GM12878 (cell line): ENCODE measurements at regions not wholly inside any gene's neighbourhood (a gene's known extent, or its start where the extent isn't known, plus 50 kb on each side); places are given as distances from the start of the nearest gene placed in this dataset.

Experiments
- ATAC-seq: fragments of 200-7000 bp; cut with Tn5 transposase; 3 replicates; pipeline ENCODE4 v1.9.1; 2020; ENCODE audit warnings: mild to moderate bottlenecking, moderate library complexity
- BruUV-seq: library from RNA; stranded (reverse); fragments of 400-500 nt; replicated peaks from 2 replicates; lab custom pipeline; 2021; lab: Mats Ljungman, UMichigan
- CTCF ChIA-PET: fragments of 300-600 bp; sonication (Branson Sonifier 250); formaldehyde crosslinking; extraction: SDS; loops from one replicate; lab custom pipeline; 2021; ENCODE audit warnings: inconsistent platforms; lab: Yijun Ruan, JAX
- POLR2A ChIA-PET: fragments of 350-600 bp; formaldehyde crosslinking; extraction: SDS; loops from one replicate; lab custom pipeline; 2021; ENCODE audit warnings: inconsistent platforms; lab: Charles Lee
- RAD21 ChIA-PET: fragments of 300-600 bp; sonication (Branson Sonifier 250); formaldehyde crosslinking; loops from one replicate; lab custom pipeline; 2023; ENCODE audit warnings: antibody characterized with exemption; ENCODE audit not compliant: unreplicated experiment; lab: Charles Lee
- SMC1A ChIA-PET: fragments of 300-600 bp; sonication (Branson Sonifier 250); formaldehyde crosslinking; loops from one replicate; lab custom pipeline; 2023; ENCODE audit not compliant: unreplicated experiment, uncharacterized antibody; lab: Charles Lee
- DNase-seq: peaks from one replicate; pipeline ENCODE4 v3.0.0-alpha.2; 2011; ENCODE audit warnings: low read depth, low spot score
- FAIRE-seq: peaks from 3 replicates; lab custom pipeline; 2011; peaks lifted over from hg19 to GRCh38; lab: Jason Lieb, UNC
- H2AFZ ChIP-seq: 2 replicates; pipeline ENCODE4 v1.6.0; 2011; ENCODE audit warnings: low read depth, low read length, control low read depth; ENCODE audit not compliant: control insufficient read depth
- H3K27ac ChIP-seq: 2 replicates; pipeline ENCODE4 v1.5.1; 2011; ENCODE audit warnings: control low read depth; ENCODE audit not compliant: control insufficient read depth, insufficient read depth
- H3K27me3 ChIP-seq, 2 experiments: replicated peaks in 1 of 2; 2 replicates each; pipeline versions ENCODE4 v1.6.0 to v1.6.1; 2011; ENCODE audit warnings: low read length in 1 of 2; ENCODE audit not compliant: control insufficient read depth in 2 of 2, insufficient read depth in 2 of 2
- H3K36me3 ChIP-seq, 2 experiments: 2 replicates each; pipeline ENCODE4 v1.5.1; 2011; ENCODE audit warnings: low read length in 1 of 2; ENCODE audit not compliant: control insufficient read depth in 2 of 2, insufficient read depth in 2 of 2
- H3K4me1 ChIP-seq: 2 replicates; pipeline ENCODE4 v1.6.1; 2011; ENCODE audit warnings: mild to moderate bottlenecking, low read length, moderate library complexity, mixed read lengths; ENCODE audit not compliant: control insufficient read depth, insufficient read depth
- H3K4me2 ChIP-seq: 2 replicates; pipeline ENCODE4 v1.6.0; 2011; ENCODE audit warnings: control low read depth; ENCODE audit not compliant: control insufficient read depth, insufficient read depth
- H3K4me3 ChIP-seq: fragments of 200-600 bp; sonication (generic); 2 replicates; pipeline ENCODE4 v1.5.1; 2016
- H3K79me2 ChIP-seq: 2 replicates; pipeline ENCODE4 v1.6.0; 2011; ENCODE audit warnings: low read length; ENCODE audit not compliant: control insufficient read depth, insufficient read depth
- H3K9ac ChIP-seq: 2 replicates; pipeline ENCODE4 v1.8.0; 2011; ENCODE audit warnings: low read length, control low read depth, mixed read lengths; ENCODE audit not compliant: control insufficient read depth, insufficient read depth
- H3K9me3 ChIP-seq: replicated peaks from 3 replicates; pipeline ENCODE4 v1.5.1; 2011; ENCODE audit warnings: mild to moderate bottlenecking, low read length; ENCODE audit not compliant: control insufficient read depth, insufficient read depth
- H4K20me1 ChIP-seq: 2 replicates; pipeline ENCODE4 v1.6.0; 2011; ENCODE audit not compliant: control insufficient read depth, insufficient read depth
- MXI1 ChIP-seq: fragments of 150-350 bp; IDR thresholded peaks from 2 replicates; pipeline ENCODE4 v1.6.1; 2011; ENCODE audit warnings: low read depth, mild to moderate bottlenecking, inconsistent platforms, low read length, improper control_type of control experiment
- NBN ChIP-seq: fragments of 450-650 bp; IDR thresholded peaks from 2 replicates; pipeline ENCODE4 v1.6.1; 2016
- NFIC ChIP-seq: IDR thresholded peaks from 2 replicates; pipeline ENCODE4 v1.6.1; 2012; ENCODE audit warnings: low read depth, mild to moderate bottlenecking, inconsistent platforms, low read length, moderate library complexity
- PAX8 ChIP-seq: fragments of 450-650 bp; IDR thresholded peaks from 2 replicates; pipeline ENCODE4 v1.6.1; 2017; ENCODE audit warnings: mild to moderate bottlenecking, moderate library complexity
- POLR2A ChIP-seq: IDR thresholded peaks from 2 replicates; pipeline ENCODE4 v1.6.1; 2011; ENCODE audit warnings: low read depth, mild to moderate bottlenecking, low read length
- RAD51 ChIP-seq: fragments of 450-650 bp; IDR thresholded peaks from 2 replicates; pipeline ENCODE4 v1.6.1; 2016; ENCODE audit warnings: moderate library complexity, mild to moderate bottlenecking, inconsistent platforms
- SP1 ChIP-seq: IDR thresholded peaks from one replicate; pipeline ENCODE4 v1.6.1; 2011; ENCODE audit warnings: low read depth, low read length
- SREBF2 ChIP-seq: IDR thresholded peaks from 2 replicates; pipeline ENCODE4 v1.6.1; 2012; ENCODE audit warnings: mild to moderate bottlenecking, low read length
- ZNF384 ChIP-seq: IDR thresholded peaks from 2 replicates; pipeline ENCODE4 v1.6.1; 2012; ENCODE audit warnings: low read depth, mild to moderate bottlenecking, low read length, improper control_type of control experiment, borderline replicate concordance
- whole genome bisulfite sequencing: methylation state at CpG from one replicate; pipeline ENCODE4 v1.1.6; 2016; ENCODE audit warnings: low lambda C conversion rate; ENCODE audit not compliant: insufficient replicate concordance, insufficient coverage; ENCODE audit errors: missing lambda C conversion rate; 5-methylcytosine and 5-hydroxymethylcytosine counted together
- in situ Hi-C: fragments of 300-500 bp; cut with MboI; formaldehyde crosslinking; loops from 9 replicates; pipeline ENCODE4 v1.14.3; 2018; ENCODE audit warnings: mixed read lengths
- intact Hi-C: fragments of 100-400 bp; cut with micrococcal nuclease; formaldehyde crosslinking; loops from one replicate; pipeline ENCODE4 v1.14.2; 2022; ENCODE audit not compliant: unreplicated experiment

DNA sequence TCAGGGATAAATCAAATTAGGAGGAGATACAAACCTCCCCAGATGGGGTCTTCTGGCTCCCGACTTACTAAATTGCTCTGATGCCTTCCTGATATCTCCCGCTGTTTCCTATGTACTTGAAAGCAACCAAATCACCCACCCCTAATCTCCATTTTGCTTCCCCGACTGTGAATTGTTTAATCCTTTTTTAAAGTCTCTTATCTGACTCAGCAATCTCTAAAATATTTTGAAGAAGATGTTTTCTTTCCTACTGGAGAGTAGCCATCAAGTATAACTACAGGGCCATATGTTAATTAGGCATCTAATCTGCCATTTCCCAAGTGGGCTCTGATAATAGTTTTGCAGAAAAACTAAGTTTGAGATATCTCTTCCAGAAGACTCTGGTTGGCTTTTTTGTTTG, 365.2 kb upstream of the MAF start:
- FAIRE-seq, result no peak
- ChIA-PET CTCF (no interaction called here), POLR2A (no interaction called here), RAD21 (no interaction called here), SMC1A (no interaction called here)
- Histone ChIP-seq H3K9ac (no peak overlapping the region), H3K36me3 (no peaks in the 10 kb centered on the region), H3K4me1 (no peaks in the 10 kb centered on the region), H3K27ac (no peak overlapping the region), H3K79me2 (no peaks in the 10 kb centered on the region), H3K4me3 (no peak overlapping the region), H4K20me1 (peaks cover 3% of the 10 kb centered on the region; the same call in 1 of the 2 replicates), H3K9me3 (no peaks in the 10 kb centered on the region), H3K4me2 (no peak overlapping the region), H3K27me3 (no peaks in the 10 kb centered on the region; a peak in 1 of 4 replicates), H2AFZ (no peak overlapping the region)
- intact Hi-C loops (no loop called here), in situ Hi-C loops (no loop called here)
- ATAC-seq, result no peak
- DNase-seq, result no peak
- TF ChIP-seq RAD51, result no peak
- no TSS peak for BruUV-seq
- 27% methylated on average over 3 of the region's 3 CpGs for WGBS

GRCh38 chr16:79964104-79964503, 363.6 kb upstream of the MAF start:
- in situ Hi-C loops, result no loop called here
- ChIA-PET POLR2A (interaction anchor here (0.6 kb wide), 1 partner anchor 635 kb away, joined by 3 read pairs; no protein-coding TSS in a partner anchor), RAD21 (no interaction called here), SMC1A (no interaction called here), CTCF (no interaction called here)
- H3K9ac ChIP-seq, result no peak overlapping the region
- intact Hi-C loops, result no loop called here
- H3K27me3 ChIP-seq, result no peaks in the 10 kb centered on the region; a peak in 1 of 4 replicates
- WGBS, result 0% methylated on average over 1 of the region's 1 CpG
- TF ChIP-seq SP1, result no peak
- TF ChIP-seq POLR2A, result no peak
- no peak for TF ChIP-seq NBN
- TF ChIP-seq PAX8, result no peak
- TF ChIP-seq SREBF2, result no peak
- no peak for TF ChIP-seq MXI1
- no peak for TF ChIP-seq ZNF384
- TF ChIP-seq NFIC, result no peak
- H3K36me3 ChIP-seq, result no peaks in the 10 kb centered on the region
- no peak overlapping the region for H3K27ac ChIP-seq
- H3K4me3 ChIP-seq, result no peak overlapping the region
- no peaks in the 10 kb centered on the region for H3K9me3 ChIP-seq
- no peak overlapping the region for H3K4me2 ChIP-seq
- H2AFZ ChIP-seq, result no peak overlapping the region
- no peak for ATAC-seq
- no TSS peak for BruUV-seq
- FAIRE-seq, result no peak
- no peaks in the 10 kb centered on the region for H3K4me1 ChIP-seq
- DNase-seq, result no peak
- peaks cover 3% of the 10 kb centered on the region; the same call in 1 of the 2 replicates for H4K20me1 ChIP-seq
- no peaks in the 10 kb centered on the region for H3K79me2 ChIP-seq
